ENCODE measurements at regions not wholly inside any gene's neighbourhood (a gene's known extent, or its start where the extent isn't known, plus 50 kb on each side); places are given as distances from the start of the nearest gene placed in this dataset.

GRCh38 chr2:175807031-175807873, 194.8 kb downstream of the LNPK start:
- Histone ChIP-seq H2AFZ (ENCODE audit: low read length) (no peak overlapping the region), H2BK20ac (ENCODE audit: low read length) (no peak overlapping the region), H3K23me2 (ENCODE audit: low read depth, low read length) (no peaks in the 10 kb centered on the region), H4K5ac (ENCODE audit: insufficient read length, low read depth, low read length) (no peak overlapping the region), H3K56ac (replicated peaks; ENCODE audit: insufficient read length, low read depth, low read length) (no peak overlapping the region), H3K79me1 (ENCODE audit: low read depth, low read length) (no peaks in the 10 kb centered on the region), H2BK15ac (ENCODE audit: low read length) (no peak overlapping the region), H2BK5ac (ENCODE audit: low read depth, low read length) (no peak overlapping the region), H3K27ac (ENCODE audit: low read depth, low read length) (no peak overlapping the region), H3K9me3 (ENCODE audit: insufficient read depth in 2 of 2, low read depth in 1 of 2, low read length in 1 of 2) (no peaks in the 10 kb centered on the region), H4K20me1 (replicated peaks in 1 of 2; ENCODE audit: control insufficient read depth in 1 of 2, insufficient read depth in 2 of 2, low read length in 2 of 2) (no peaks in the 10 kb centered on the region), H3K4me1 (replicated peaks in 1 of 4; ENCODE audit: control insufficient read depth in 3 of 4, insufficient read depth in 4 of 4, low read length in 3 of 4) (no peaks in the 10 kb centered on the region), H3K9ac (replicated peaks in 1 of 4; ENCODE audit: extremely low read depth in 1 of 4, low read depth in 3 of 4, low read length in 3 of 4) (no peak overlapping the region), H3K14ac (ENCODE audit: insufficient read length) (no peak overlapping the region), H3K4me2 (ENCODE audit: insufficient read depth in 1 of 2, low read depth in 2 of 2, low read length in 2 of 2) (no peak overlapping the region), H3K36me3 (ENCODE audit: control insufficient read depth in 2 of 4, insufficient read depth in 4 of 4, low read length in 3 of 4) (no peaks in the 10 kb centered on the region), H2AK5ac (ENCODE audit: low read depth, low read length) (no peak overlapping the region), H2BK120ac (replicated peaks; ENCODE audit: low read depth, low read length) (no peak overlapping the region), H3K23ac (ENCODE audit: insufficient read length) (no peak overlapping the region), H2BK12ac (ENCODE audit: low read depth, low read length) (no peak overlapping the region), H3K18ac (ENCODE audit: extremely low read depth, low read length) (no peak overlapping the region), H3K79me2 (ENCODE audit: control insufficient read depth in 1 of 2, insufficient read depth in 2 of 2, low read length in 2 of 2) (no peaks in the 10 kb centered on the region), H3K4me3 (ENCODE audit: extremely low read depth in 1 of 4, insufficient read depth in 2 of 4, low read depth in 3 of 4, low read length in 4 of 4) (no peak overlapping the region), H3K27me3 (replicated peaks in 1 of 4; ENCODE audit: control insufficient read depth in 3 of 4, extremely low read depth in 1 of 4, insufficient read depth in 3 of 4, low read length in 3 of 4) (no peaks in the 10 kb centered on the region), H3K4ac (replicated peaks; ENCODE audit: insufficient read length, low read depth, low read length) (no peak overlapping the region), H4K8ac (ENCODE audit: extremely low read depth, insufficient read depth, low read length) (no peak overlapping the region), H4K91ac (replicated peaks; ENCODE audit: insufficient read length, low read length) (no peak overlapping the region)
- POLR2A ChIA-PET (ENCODE audit: partially characterized antibody): interaction anchor here (0.7 kb wide), 1 partner anchor 100 kb away, joined by 4 read pairs; no protein-coding TSS in a partner anchor
- no peak for DNase-seq (ENCODE audit: low read depth in 1 of 2, low spot score in 2 of 2)
- FAIRE-seq: no peak
- CTCF ChIA-PET (ENCODE audit: partially characterized antibody): interaction anchor here (0.8 to 1.4 kb wide), 2 partner anchors 117 to 268 kb away, joined by 3 read pairs; no protein-coding TSS in a partner anchor
- WGBS, 2 experiments (ENCODE audit: extremely low coverage in 1 of 2, insufficient coverage in 1 of 2, insufficient read length in 1 of 2, insufficient replicate concordance in 2 of 2, low coverage in 1 of 2, low lambda C conversion rate in 2 of 2, missing lambda C conversion rate in 1 of 2): 80% methylated on average over 5 of the region's 5 CpGs; no CpG with 5 or more reads in 1 of the 2 experiments
- TF ChIP-seq SIN3A (conservative IDR thresholded peaks at IDR 0.05 in 1 of 2, IDR thresholded peaks at IDR 0.05 in 1 of 2; ENCODE audit: low read depth in 1 of 2, low read length in 2 of 2) (no peak), FOSL1 (IDR thresholded peaks at IDR 0.05; ENCODE audit: insufficient read depth, low read depth, low read length) (no peak), KDM5A (IDR thresholded peaks at IDR 0.05; ENCODE audit: low read length) (no peak), HDAC6 (IDR thresholded peaks at IDR 0.05; ENCODE audit: low read depth, low read length) (no peak), TEAD4 (IDR thresholded peaks at IDR 0.05; ENCODE audit: low read depth, low read length) (no peak), ZNF274 (IDR thresholded peaks at IDR 0.05; ENCODE audit: borderline replicate concordance, extremely low read depth, low read length) (no peak), CTCF (IDR thresholded peaks at IDR 0.05; ENCODE audit: control extremely low read depth in 1 of 3, insufficient read depth in 1 of 3, low read depth in 1 of 3, low read length in 3 of 3) (no peak)
- TF ChIP-seq, protein P1, sequence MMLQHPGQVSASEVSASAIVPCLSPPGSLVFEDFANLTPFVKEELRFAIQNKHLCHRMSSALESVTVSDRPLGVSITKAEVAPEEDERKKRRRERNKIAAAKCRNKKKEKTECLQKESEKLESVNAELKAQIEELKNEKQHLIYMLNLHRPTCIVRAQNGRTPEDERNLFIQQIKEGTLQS (IDR thresholded peaks at IDR 0.05; ENCODE audit: insufficient read depth, low read depth, low read length): no peak

All from H1 (cell line).